HG02885 (cell line): ENCODE measurements at regions not wholly inside any gene's neighbourhood (a gene's known extent, or its start where the extent isn't known, plus 50 kb on each side); places are given as distances from the start of the nearest gene placed in this dataset.

Experiments used
- ATAC-seq: cut with Tn5 transposase; IDR thresholded peaks from one replicate; pipeline ENCODE4 v1.9.1; 2021; ENCODE audit warnings: mild to moderate bottlenecking; ENCODE audit not compliant: unreplicated experiment, poor library complexity

GRCh38 chr10:128680116-128680515 lies 553.9 kb upstream of the MKI67 start:
- no peak for ATAC-seq

- no peak for ATAC-seq
Measured at GRCh38 chr10:128684215-128684614, 558.0 kb upstream of the MKI67 start.

GRCh38 chr10:128686630-128687278 lies 560.5 kb upstream of the MKI67 start:
- no peak for ATAC-seq

GRCh38 chr10:128687408-128687807 lies 561.2 kb upstream of the MKI67 start:
- ATAC-seq: no peak

- ATAC-seq: no peak
Measured at GRCh38 chr10:128687927-128688549, 561.8 kb upstream of the MKI67 start.

GRCh38 chr10:128689667-128690066 lies 563.4 kb upstream of the MKI67 start:
- ATAC-seq: no peak

GRCh38 chr10:128693493-128694131 lies 567.4 kb upstream of the MKI67 start:
- ATAC-seq: no peak

GRCh38 chr10:128694168-128694850 lies 568.1 kb upstream of the MKI67 start:
- ATAC-seq: no peak

GRCh38 chr10:128694851-128695725 lies 568.9 kb upstream of the MKI67 start:
- no peak for ATAC-seq

GRCh38 chr10:128695931-128696330 lies 569.7 kb upstream of the MKI67 start:
- ATAC-seq: no peak

- no peak for ATAC-seq
Measured at GRCh38 chr10:128697437-128697836, 571.2 kb upstream of the MKI67 start.

- ATAC-seq: no peak
Measured at GRCh38 chr10:128701381-128701780, 575.2 kb upstream of the MKI67 start.

- ATAC-seq: no peak
Measured at GRCh38 chr10:128701837-128702236, 575.6 kb upstream of the MKI67 start.

- no peak for ATAC-seq
Measured at GRCh38 chr10:128704716-128705115, 578.5 kb upstream of the MKI67 start.

- ATAC-seq: no peak
Measured at GRCh38 chr10:128708182-128708581, 582.0 kb upstream of the MKI67 start.

- ATAC-seq: no peak
Measured at GRCh38 chr10:128709686-128710085, 583.5 kb upstream of the MKI67 start.

- no peak for ATAC-seq
Measured at GRCh38 chr10:128710098-128710797, 584.0 kb upstream of the MKI67 start.

- ATAC-seq: no peak
Measured at GRCh38 chr10:128710798-128711183, 584.6 kb upstream of the MKI67 start.

- no peak for ATAC-seq
Measured at GRCh38 chr10:128711806-128712205, 585.6 kb upstream of the MKI67 start.
